Upper lobe of left lung (tissue), 6 donors: ENCODE measurements at regions not wholly inside any gene's neighbourhood (a gene's known extent, or its start where the extent isn't known, plus 50 kb on each side); places are given as distances from the start of the nearest gene placed in this dataset.
"Not testable (repeated sequence)": the region's sequence is repeated elsewhere in the genome, so short reads cannot be mapped to it uniquely, and the experiment has no call there.

Experiments used
- ATAC-seq, 2 donors: fragments of 200-7000 bp; cut with Tn5 transposase; one replicate each; pipeline ENCODE4 v1.9.1; 2022; ENCODE audit warnings: mild to moderate bottlenecking in 2 of 2, moderate library complexity in 2 of 2; ENCODE audit not compliant: low FRiP score in 2 of 2
- DNase-seq, 2 donors: peaks; one replicate each; pipeline ENCODE4 v3.0.0-alpha.2; 2019 to 2020
- H3K27ac ChIP-seq, 4 donors: fragments of 200-600 bp; sonication (generic); one replicate each; pipeline ENCODE4 v1.5.1; 2016 to 2019
- H3K27me3 ChIP-seq, 4 donors: fragments of 200-600 bp; sonication (generic); one replicate each; pipeline ENCODE4 v1.5.1; 2017 to 2019
- H3K36me3 ChIP-seq, 4 donors: fragments of 200-600 bp; sonication (generic); one replicate each; pipeline ENCODE4 v1.5.1; 2016 to 2019
- H3K4me1 ChIP-seq, 4 donors: fragments of 200-600 bp; sonication (generic); one replicate each; pipeline ENCODE4 v1.5.1; 2018 to 2019
- H3K4me3 ChIP-seq, 4 donors: fragments of 200-600 bp; sonication (generic); one replicate each; pipeline ENCODE4 v1.5.1; 2017 to 2019; ENCODE audit warnings: mild to moderate bottlenecking in 2 of 4, moderate library complexity in 1 of 4
- H3K9me3 ChIP-seq, 4 donors: fragments of 200-600 bp; sonication (generic); one replicate each; pipeline ENCODE4 v1.5.1; 2018 to 2019
- CTCF ChIP-seq, 6 experiments: fragments of 450-650 bp in 4 of 6; fragments of 200-600 bp in 2 of 6; sonication (generic) in 2 of 6; IDR thresholded peaks; one replicate each; pipeline ENCODE4 v1.5.1; 2016 to 2019; ENCODE audit warnings: antibody characterized with exemption in 6 of 6
- EP300 ChIP-seq, 4 donors: sonication (generic); formaldehyde crosslinking; IDR thresholded peaks; one replicate each; pipeline ENCODE4 v1.5.1; 2017; ENCODE audit warnings: antibody characterized with exemption in 4 of 4, control low read depth in 2 of 4
- POLR2A ChIP-seq, 4 donors: fragments of 450-650 bp; IDR thresholded peaks; one replicate each; pipeline ENCODE4 v1.5.1; 2016 to 2017; ENCODE audit warnings: antibody characterized with exemption in 4 of 4, mild to moderate bottlenecking in 2 of 4
- POLR2AphosphoS5 ChIP-seq, 2 donors: sonication (generic); formaldehyde crosslinking; IDR thresholded peaks; one replicate each; pipeline ENCODE4 v1.5.1; 2017; ENCODE audit warnings: antibody characterized with exemption in 2 of 2
- WGBS, 2 donors: methylation state at CpG; one replicate each; pipeline ENCODE4 v1.1.5; 2017 to 2018; 5-methylcytosine and 5-hydroxymethylcytosine counted together
- donor health status: DM: no; HTN: no; CAD: no; lungs with moderate emphysema.
- donor health status: DM: no; HTN: yes; CAD: no; lungs with severe emphysema.

GRCh38 chr1:108314815-108315214 is 70.9 kb upstream of the NBPF4 start:
- H3K36me3 ChIP-seq = no peaks in the 10 kb centered on the region
- H3K27me3 ChIP-seq = no peaks in the 10 kb centered on the region
- TF ChIP-seq EP300 (IDR thresholded peaks at IDR 0.05) (no peak), POLR2AphosphoS5 (IDR thresholded peaks at IDR 0.05) (no peak), POLR2A (IDR thresholded peaks at IDR 0.05) (no peak), CTCF (IDR thresholded peaks at IDR 0.05) (no peak)
- H3K27ac ChIP-seq = no peak overlapping the region
- no peak for ATAC-seq
- no peak overlapping the region for H3K4me3 ChIP-seq
- no peaks in the 10 kb centered on the region for H3K9me3 ChIP-seq
- no peaks in the 10 kb centered on the region for H3K4me1 ChIP-seq
- 49 to 87% methylated on average over 1 of the region's 1 CpG for WGBS, 2 donors
- no peak for DNase-seq

- 68 to 72% methylated on average over 1 of the region's 1 CpG for WGBS, 2 donors
- DNase-seq = no peak
These were observed 72.7 kb upstream of the NBPF4 start for GRCh38 chr1:108316545-108316944.

DNA sequence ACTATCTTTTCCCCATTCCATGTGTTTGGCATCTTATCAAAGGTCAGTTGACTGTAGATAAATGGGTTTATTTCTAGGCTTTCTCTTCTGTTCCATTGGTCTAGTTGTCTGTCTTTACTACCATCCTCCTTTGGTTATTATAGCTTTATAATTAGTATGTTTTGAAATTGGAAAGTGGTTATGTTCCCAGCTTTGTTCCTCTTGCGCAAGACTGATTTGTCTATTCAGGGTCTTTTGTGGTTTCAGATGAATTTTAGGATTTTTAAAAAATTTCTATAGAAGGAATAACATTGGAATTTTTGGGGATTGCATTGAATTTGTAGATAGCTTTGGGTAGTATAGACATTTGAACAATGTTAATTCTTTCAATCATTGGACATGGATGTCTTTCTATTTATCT is 77.0 kb upstream of the NBPF4 start:
- H3K27me3 ChIP-seq = no peaks in the 10 kb centered on the region
- H3K4me3 ChIP-seq = no peak overlapping the region
- ATAC-seq (no peak), DNase-seq (no peak)
- H3K27ac ChIP-seq = no peak overlapping the region
- WGBS, 2 donors = 89 to 95% methylated on average over 1 of the region's 1 CpG
- no peak for TF ChIP-seq POLR2A (IDR thresholded peaks at IDR 0.05)
- H3K4me1 ChIP-seq = no peaks in the 10 kb centered on the region
- no peaks in the 10 kb centered on the region for H3K9me3 ChIP-seq
- no peaks in the 10 kb centered on the region for H3K36me3 ChIP-seq

More at GRCh38 chr1:108316545-108316944, 72.7 kb upstream of the NBPF4 start:
- TF ChIP-seq CTCF (IDR thresholded peaks at IDR 0.05) = no peak
- TF ChIP-seq POLR2AphosphoS5 (IDR thresholded peaks at IDR 0.05) = no peak
- TF ChIP-seq EP300 (IDR thresholded peaks at IDR 0.05) = no peak
- TF ChIP-seq POLR2A (IDR thresholded peaks at IDR 0.05) = no peak
- H3K27me3 ChIP-seq = no peaks in the 10 kb centered on the region
- H3K9me3 ChIP-seq = no peaks in the 10 kb centered on the region
- no peak overlapping the region for H3K27ac ChIP-seq
- no peaks in the 10 kb centered on the region for H3K36me3 ChIP-seq
- H3K4me3 ChIP-seq = no peak overlapping the region
- no peaks in the 10 kb centered on the region for H3K4me1 ChIP-seq
- ATAC-seq = no peak

- DNase-seq, H3K27me3 ChIP-seq, H3K9me3 ChIP-seq, H3K4me3 ChIP-seq, H3K27ac ChIP-seq, H3K36me3 ChIP-seq, ATAC-seq, H3K4me1 ChIP-seq: not testable (repeated sequence)
- 83 to 87% methylated on average over 2 of the region's 2 CpGs for WGBS, 2 donors
These were observed 81.5 kb upstream of the NBPF4 start for GRCh38 chr1:108325338-108325737.

DNA sequence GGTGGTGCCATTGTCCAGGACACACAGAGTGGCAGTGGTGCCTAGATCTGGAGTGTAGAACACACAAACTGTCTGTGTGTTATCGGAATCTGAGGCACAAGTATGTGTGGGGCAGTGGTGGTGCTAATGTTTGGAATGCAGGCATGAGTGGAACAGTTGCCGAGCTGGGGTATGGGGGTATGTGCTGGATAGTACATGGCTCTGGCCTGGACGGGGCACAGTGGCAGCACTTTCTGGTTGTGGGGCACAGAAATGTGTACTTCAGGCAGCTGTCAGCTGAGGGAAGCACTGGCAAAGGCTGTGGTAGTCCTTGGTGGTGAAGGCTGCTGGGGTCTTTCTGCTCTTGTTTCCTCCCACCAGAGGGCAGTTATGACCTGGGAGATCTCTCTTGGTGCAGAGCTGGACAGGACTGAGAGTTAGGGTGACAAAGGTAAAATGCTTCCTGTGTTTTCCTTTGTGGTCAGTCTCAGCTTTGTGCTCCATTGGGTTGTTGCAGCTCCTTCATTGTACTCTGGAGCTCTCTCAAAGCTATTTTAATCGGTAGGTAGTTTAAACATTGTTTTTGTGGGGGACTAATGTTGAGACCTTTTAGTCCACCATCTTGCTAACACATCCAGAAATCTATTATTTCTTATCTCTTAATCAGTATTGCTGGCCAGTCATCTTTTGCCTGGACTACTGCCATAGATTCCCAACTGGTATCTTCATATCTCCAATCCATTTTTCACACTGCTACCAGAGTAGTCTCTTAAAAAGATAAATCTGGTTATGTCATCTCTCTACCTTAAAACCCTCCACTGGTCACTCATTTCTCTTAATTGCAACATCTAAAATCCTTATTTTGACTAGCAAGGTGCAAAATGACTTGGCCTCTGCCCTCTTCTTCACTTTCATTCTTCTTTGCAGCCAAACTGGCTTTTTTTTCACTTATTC is 83.9 kb upstream of the NBPF4 start:
- no peak for TF ChIP-seq POLR2AphosphoS5 (IDR thresholded peaks at IDR 0.05)
- no peak for TF ChIP-seq POLR2A (IDR thresholded peaks at IDR 0.05)
- TF ChIP-seq CTCF (IDR thresholded peaks at IDR 0.05) = no peak
- no peak for TF ChIP-seq EP300 (IDR thresholded peaks at IDR 0.05)
- ATAC-seq (peak in 1 of 2 donors; percentile 26), DNase-seq (no peak)
- H3K36me3 ChIP-seq = no peaks in the 10 kb centered on the region
- H3K4me1 ChIP-seq = no peaks in the 10 kb centered on the region
- 77 to 79% methylated on average over 4 of the region's 4 CpGs for WGBS, 2 donors
- no peaks in the 10 kb centered on the region for H3K27me3 ChIP-seq
- H3K9me3 ChIP-seq = peaks cover 0 to 6% (median 2%) of the 10 kb centered on the region in 4 donors
- no peak overlapping the region for H3K4me3 ChIP-seq
- no peak overlapping the region for H3K27ac ChIP-seq
